ENCODE measurements at regions not wholly inside any gene's neighbourhood (a gene's known extent, or its start where the extent isn't known, plus 50 kb on each side); places are given as distances from the start of the nearest gene placed in this dataset.

DNA sequence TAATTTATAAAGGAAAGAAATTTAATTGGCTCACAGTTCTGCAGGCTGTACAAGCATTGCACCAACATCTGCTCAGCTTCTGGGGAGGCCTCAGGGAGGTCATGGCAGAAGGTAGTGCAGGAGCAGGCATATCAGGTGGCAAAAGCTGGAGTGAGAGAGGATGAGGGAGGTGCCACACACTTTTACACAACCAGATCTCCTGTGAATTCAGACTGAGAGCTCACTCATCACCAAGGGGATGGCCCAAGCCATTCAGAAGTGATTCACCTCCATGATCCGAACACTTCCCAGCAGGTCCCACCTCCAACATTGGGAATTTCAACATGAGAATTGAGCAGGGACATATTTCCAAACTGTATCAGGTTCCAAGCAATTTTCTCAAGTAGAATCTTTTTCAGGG, 84.7 kb upstream of the BRINP1 start:
- DNase-seq, result no peak

DNA sequence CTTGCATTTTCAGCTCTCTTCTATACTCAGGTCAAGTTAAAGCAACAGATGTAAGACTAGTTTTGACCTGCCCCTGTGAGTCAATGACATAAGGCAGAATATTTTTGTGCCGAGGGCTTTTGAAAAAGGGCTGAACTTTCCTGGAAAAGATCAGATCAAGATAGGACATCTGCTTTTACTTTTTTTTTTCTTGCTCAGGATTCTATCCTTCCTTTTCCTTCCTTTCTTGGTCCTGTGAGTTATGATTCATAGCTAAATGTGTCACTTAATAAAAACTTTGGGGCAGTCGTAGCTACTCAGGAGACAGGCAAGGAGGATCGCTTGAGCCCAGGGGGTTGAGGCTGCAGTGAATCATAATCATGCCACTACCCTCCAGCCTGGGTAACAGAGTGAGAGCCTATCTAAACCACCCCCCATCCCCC, 84.3 kb upstream of the BRINP1 start:
- DNase-seq, result no peak

DNA sequence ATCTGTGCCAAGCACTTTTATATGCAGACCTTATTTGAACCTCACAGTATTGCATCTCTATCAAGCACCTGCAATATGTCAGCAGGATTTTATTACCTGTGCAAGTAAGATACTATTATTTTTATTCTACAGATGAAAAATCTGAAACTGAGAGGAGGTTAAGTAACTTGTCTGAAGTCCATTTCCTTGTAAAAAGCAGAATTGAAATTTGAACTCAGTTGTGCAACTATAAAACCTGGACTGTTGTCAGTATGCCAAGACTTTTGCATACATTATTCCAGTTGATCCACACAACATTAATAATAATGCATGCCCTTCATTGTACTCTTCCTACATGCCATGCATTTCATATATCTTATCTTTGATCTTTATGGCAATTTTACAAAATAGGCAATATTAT, 82.2 kb upstream of the BRINP1 start:
- DNase-seq, result no peak

DNA sequence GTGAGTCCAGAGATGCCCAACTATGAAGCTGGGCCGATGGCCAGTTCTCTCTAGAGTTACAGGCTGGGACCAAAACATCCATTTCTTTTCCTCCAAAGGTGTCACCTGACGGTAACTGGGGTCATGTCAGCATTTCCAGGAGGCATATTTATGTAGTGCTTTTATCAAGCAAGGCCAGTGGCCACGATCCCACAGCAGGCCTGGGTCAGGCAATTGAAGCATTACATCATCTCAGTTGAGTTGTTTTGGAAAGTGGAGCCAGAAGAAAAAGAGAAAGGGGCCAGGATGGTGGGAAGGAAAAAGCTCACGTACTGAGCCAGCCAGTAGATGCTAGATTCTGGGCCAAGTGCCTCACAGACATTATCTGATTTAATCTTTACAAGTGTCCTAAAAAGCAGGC, 73.9 kb upstream of the BRINP1 start:
- DNase-seq, result no peak

DNA sequence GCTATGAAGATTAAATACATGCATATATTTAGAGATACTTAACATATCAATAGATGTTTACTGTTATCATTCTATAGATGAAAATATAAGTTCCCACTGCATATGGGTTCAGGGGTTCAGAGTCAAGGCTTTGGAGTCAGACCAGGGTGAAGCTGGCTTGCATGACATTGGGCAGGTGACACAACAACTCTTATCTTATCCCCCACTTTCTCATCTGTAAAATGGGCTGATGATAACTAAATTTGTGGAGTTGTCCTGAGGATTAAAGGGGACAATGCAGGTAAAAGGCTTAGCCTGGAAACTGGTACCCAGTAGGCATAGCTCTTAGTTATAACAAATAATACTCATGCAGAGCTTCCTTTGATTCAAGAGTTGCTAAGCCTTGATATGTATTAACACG, 72.6 kb upstream of the BRINP1 start:
- DNase-seq, result no peak

DNA sequence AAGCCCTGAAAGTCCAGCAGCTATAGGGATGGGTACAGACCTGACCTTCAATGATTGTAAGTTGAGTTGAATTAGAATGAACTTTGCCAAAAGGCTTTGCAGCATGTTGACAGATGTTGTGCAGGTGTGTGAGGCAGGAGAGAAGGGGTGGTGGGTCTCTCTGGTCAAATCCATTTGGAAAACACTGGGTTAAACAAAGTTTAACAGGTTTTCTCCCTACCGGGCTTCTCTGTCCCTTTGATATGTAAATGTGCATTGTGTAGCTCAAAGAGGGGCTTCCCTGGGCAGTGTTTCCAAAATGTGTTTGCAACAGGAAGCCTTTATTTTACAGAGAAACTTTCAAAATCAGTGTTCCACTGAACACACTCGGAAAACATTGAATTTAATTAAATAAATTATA, 72.1 kb upstream of the BRINP1 start:
- no peak for DNase-seq

DNA sequence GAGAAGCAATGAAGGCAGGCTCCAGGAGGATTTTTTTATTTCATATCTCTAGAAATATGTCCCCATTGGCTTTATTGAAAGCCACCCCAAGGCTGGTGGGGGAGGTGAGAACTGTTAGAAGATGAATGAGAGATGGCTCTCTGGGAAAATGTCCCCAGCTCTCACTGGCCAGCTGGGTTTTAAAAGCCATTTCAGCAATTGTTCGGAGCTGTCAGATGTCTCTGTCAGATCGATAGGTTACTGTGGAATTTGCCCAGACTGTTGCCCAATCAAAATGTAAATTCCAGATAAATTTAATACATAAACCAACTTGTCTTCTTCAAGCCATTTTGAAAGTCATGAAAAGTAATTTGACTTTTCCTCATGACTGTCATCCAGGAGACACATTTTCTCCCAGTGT, 67.0 kb upstream of the BRINP1 start:
- no peak for DNase-seq

DNA sequence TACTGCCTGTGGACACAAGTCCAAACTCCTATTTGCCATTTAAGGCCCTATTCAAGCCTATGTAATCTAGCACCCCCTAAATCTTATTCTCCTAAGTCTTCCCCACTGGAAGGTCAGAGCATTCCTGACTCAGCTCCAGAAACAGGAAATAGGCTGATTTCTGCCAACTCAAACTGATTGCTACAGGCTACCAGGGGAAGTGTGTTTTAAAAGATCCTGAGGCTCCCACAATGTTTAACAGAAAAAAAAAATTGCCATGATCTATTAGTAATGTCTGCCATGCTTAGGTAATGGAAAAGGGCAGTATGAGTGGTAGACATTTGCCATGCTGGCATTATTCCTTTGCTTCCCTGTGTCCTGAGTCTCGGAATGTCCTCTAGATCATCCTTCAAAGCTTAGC, 65.8 kb upstream of the BRINP1 start:
- no peak for DNase-seq

DNA sequence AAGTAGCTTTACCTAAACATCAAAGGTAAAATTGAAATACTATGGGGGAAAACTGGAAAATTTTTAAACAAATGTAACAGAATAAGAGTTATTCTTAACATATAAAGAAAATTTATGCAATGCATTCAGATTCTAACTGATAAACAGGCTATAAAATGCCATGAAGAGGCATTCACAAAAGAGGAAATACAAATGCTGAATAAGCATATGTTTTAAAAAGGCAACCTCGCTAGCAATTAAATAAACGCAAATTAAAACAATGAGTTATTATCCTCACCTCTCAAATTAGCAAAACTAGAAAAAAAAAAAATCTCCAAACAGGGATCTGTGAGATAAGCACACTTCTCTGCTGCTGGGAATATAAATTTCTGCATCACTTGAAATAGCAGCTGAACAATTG, 63.2 kb upstream of the BRINP1 start:
- no peak for DNase-seq

DNA sequence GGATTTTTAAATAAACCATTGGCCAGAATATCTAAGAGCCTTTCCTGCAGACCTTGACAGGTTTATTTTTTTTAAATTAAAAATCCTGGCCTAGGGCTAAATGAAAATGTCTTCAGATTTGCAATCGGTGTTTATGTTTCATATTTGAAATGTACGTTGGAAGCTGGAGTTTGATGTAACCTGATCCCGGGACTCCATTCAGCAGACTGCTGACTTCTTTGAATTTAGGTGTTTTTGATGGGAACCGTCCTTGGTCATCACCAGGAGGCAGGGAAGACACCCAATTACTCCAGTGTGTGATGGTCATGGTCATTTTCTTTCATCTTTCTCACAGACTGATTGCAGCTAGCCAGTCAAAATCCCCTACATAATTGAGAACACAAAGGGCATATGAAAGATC, 60.1 kb upstream of the BRINP1 start:
- DNase-seq, result no peak

DNA sequence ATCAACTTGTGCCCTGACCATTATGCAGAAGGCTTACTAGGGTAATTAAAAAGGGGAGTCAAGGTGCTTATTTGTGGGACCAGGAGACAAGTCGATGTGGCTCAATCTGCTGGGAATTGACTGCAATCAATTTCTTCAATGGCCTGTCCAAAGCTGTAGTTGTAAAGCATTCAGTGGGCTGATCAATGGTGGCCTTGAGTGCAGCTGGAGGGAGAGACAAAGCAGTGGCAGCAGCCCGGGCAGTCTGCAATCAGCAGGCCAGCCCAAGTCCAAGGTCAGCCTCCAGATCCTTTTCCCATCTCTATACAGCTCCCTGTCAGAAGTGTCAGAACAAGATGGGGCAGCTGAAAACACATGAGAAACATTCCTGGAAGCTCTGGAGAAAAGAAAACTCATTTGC, 51.0 kb upstream of the BRINP1 start:
- no peak for DNase-seq
